GM23248 (cell line): ENCODE measurements at regions not wholly inside any gene's neighbourhood (a gene's known extent, or its start where the extent isn't known, plus 50 kb on each side); places are given as distances from the start of the nearest gene placed in this dataset.

ENCODE experiments used
- EZH2 ChIP-seq: fragments of 200-600 bp; sonication (generic); IDR thresholded peaks from 2 replicates; pipeline ENCODE4 v1.6.1; 2018; ENCODE audit warnings: antibody characterized with exemption, mild to moderate bottlenecking; ENCODE audit not compliant: insufficient read depth, poor library complexity, severe bottlenecking
- EZH2phosphoT487 ChIP-seq: fragments of 200-600 bp; sonication (generic); IDR thresholded peaks from 2 replicates; pipeline ENCODE4 v1.6.1; 2018; ENCODE audit warnings: antibody characterized with exemption, moderate library complexity, mild to moderate bottlenecking, low read depth; ENCODE audit not compliant: insufficient read depth

- TF ChIP-seq EZH2 (no peak), EZH2phosphoT487 (no peak)
These were observed 359.8 kb downstream of the C3orf38 start for GRCh38 chr3:88509582-88509981.
